Ishikawa (cell line): ENCODE measurements at regions not wholly inside any gene's neighbourhood (a gene's known extent, or its start where the extent isn't known, plus 50 kb on each side); places are given as distances from the start of the nearest gene placed in this dataset.

ENCODE experiments used
- CREB1 ChIP-seq: IDR thresholded peaks from 2 replicates; pipeline ENCODE4 v1.6.1; 2012; ENCODE audit warnings: low read depth
- EGR1 ChIP-seq: IDR thresholded peaks from 2 replicates; pipeline ENCODE4 v1.6.1; 2012
- EP300 ChIP-seq: IDR thresholded peaks from 2 replicates; pipeline ENCODE4 v1.6.1; 2012; ENCODE audit warnings: borderline replicate concordance
- MAX ChIP-seq: IDR thresholded peaks from 2 replicates; pipeline ENCODE4 v1.6.1; 2012
- NFIC ChIP-seq: IDR thresholded peaks from 2 replicates; pipeline ENCODE4 v1.6.1; 2012
- RAD21 ChIP-seq: IDR thresholded peaks from 2 replicates; pipeline ENCODE4 v1.6.1; 2012; ENCODE audit warnings: low read depth
- REST ChIP-seq: IDR thresholded peaks from 2 replicates; pipeline ENCODE4 v1.6.1; 2012; ENCODE audit warnings: low read depth, mild to moderate bottlenecking
- TAF1 ChIP-seq: IDR thresholded peaks from 2 replicates; pipeline ENCODE4 v1.6.1; 2012; ENCODE audit warnings: low read depth, mild to moderate bottlenecking
- TEAD4 ChIP-seq: IDR thresholded peaks from 2 replicates; pipeline ENCODE4 v1.6.1; 2012
- YY1 ChIP-seq: IDR thresholded peaks from 2 replicates; pipeline ENCODE4 v1.6.1; 2012; ENCODE audit warnings: low read depth

GRCh38 chr9:79242489-79242888, 329.3 kb upstream of the TLE4 start:
- TF ChIP-seq MAX, result no peak
- TF ChIP-seq TAF1, result no peak
- no peak for TF ChIP-seq EGR1
- no peak for TF ChIP-seq REST
- TF ChIP-seq EP300, result no peak
- no peak for TF ChIP-seq CREB1
- TF ChIP-seq NFIC, result no peak
- TF ChIP-seq RAD21, result no peak
- no peak for TF ChIP-seq TEAD4
- TF ChIP-seq YY1, result no peak
